Mesenchymal stem cell (in vitro differentiated cells and primary cell): ENCODE measurements at regions not wholly inside any gene's neighbourhood (a gene's known extent, or its start where the extent isn't known, plus 50 kb on each side); places are given as distances from the start of the nearest gene placed in this dataset.

Experiments used
- DNase-seq: peaks from one replicate; pipeline ENCODE4 v3.0.0-alpha.2; 2013
- H2AFZ ChIP-seq: one replicate; pipeline ENCODE4 v1.6.1; 2013; ENCODE audit warnings: low read depth, mild to moderate bottlenecking, control low read depth, inconsistent platforms, low read length, moderate library complexity
- H2AK5ac ChIP-seq: 2 replicates; pipeline ENCODE4 v1.6.1; 2013; ENCODE audit warnings: low read length, moderate library complexity, mild to moderate bottlenecking, inconsistent platforms; ENCODE audit not compliant: severe bottlenecking
- H2BK120ac ChIP-seq: one replicate; pipeline ENCODE4 v1.6.1; 2013; ENCODE audit warnings: low read depth, mild to moderate bottlenecking, inconsistent platforms, low read length, moderate library complexity
- H2BK12ac ChIP-seq, 2 experiments: one replicate each; pipeline ENCODE4 v1.6.1; 2013; ENCODE audit warnings: inconsistent platforms in 2 of 2, low read length in 2 of 2, mild to moderate bottlenecking in 2 of 2, moderate library complexity in 2 of 2, control low read depth in 1 of 2
- H2BK15ac ChIP-seq: one replicate; pipeline ENCODE4 v1.6.1; 2013; ENCODE audit warnings: mild to moderate bottlenecking, low read depth, inconsistent platforms; ENCODE audit not compliant: poor library complexity, severe bottlenecking
- H2BK5ac ChIP-seq: 2 replicates; pipeline ENCODE4 v1.6.1; 2013; ENCODE audit warnings: low read depth, mild to moderate bottlenecking, low read length, control low read depth, inconsistent platforms; ENCODE audit not compliant: poor library complexity, severe bottlenecking
- H3K14ac ChIP-seq, 2 experiments: one replicate each; pipeline ENCODE4 v1.6.1; 2013; ENCODE audit warnings: inconsistent platforms in 2 of 2, low read length in 2 of 2, control low read depth in 1 of 2, mild to moderate bottlenecking in 1 of 2, moderate library complexity in 1 of 2
- H3K18ac ChIP-seq, 2 experiments: one replicate each; pipeline ENCODE4 v1.6.1; 2013; ENCODE audit warnings: inconsistent platforms in 2 of 2, low read length in 2 of 2, control low read depth in 1 of 2, low read depth in 1 of 2, mild to moderate bottlenecking in 1 of 2
- H3K23ac ChIP-seq, 2 experiments: one replicate each; pipeline ENCODE4 v1.6.1; 2013; ENCODE audit warnings: inconsistent platforms in 2 of 2, low read length in 2 of 2, mild to moderate bottlenecking in 2 of 2, moderate library complexity in 2 of 2, control low read depth in 1 of 2
- H3K27ac ChIP-seq: 2 replicates; pipeline ENCODE4 v1.5.1; 2013; ENCODE audit warnings: mild to moderate bottlenecking, moderate library complexity, low read length, control low read depth, inconsistent platforms; ENCODE audit not compliant: poor library complexity, severe bottlenecking
- H3K27me3 ChIP-seq, 2 experiments: 2 replicates each; pipeline versions ENCODE4 v1.6.1 to v1.7.0; 2013; ENCODE audit warnings: low read length in 2 of 2, mild to moderate bottlenecking in 2 of 2, moderate library complexity in 2 of 2, control low read depth in 1 of 2, inconsistent platforms in 1 of 2; ENCODE audit not compliant: control insufficient read depth in 1 of 2, insufficient read depth in 1 of 2
- H3K36me3 ChIP-seq, 2 experiments: 2 replicates each; pipeline versions ENCODE4 v1.6.1 to v1.7.0; 2013; ENCODE audit warnings: low read length in 2 of 2, control low read depth in 1 of 2, inconsistent platforms in 1 of 2, low read depth in 1 of 2, mild to moderate bottlenecking in 1 of 2; ENCODE audit not compliant: insufficient read depth in 2 of 2, control insufficient read depth in 1 of 2
- H3K4ac ChIP-seq, 2 experiments: one replicate each; pipeline ENCODE4 v1.6.1; 2013; ENCODE audit warnings: inconsistent platforms in 2 of 2, low read length in 2 of 2, mild to moderate bottlenecking in 2 of 2, moderate library complexity in 2 of 2, control low read depth in 1 of 2, low read depth in 1 of 2
- H3K4me1 ChIP-seq: 2 replicates; pipeline ENCODE4 v1.6.1; 2013; ENCODE audit warnings: low read depth, low read length, control low read depth; ENCODE audit not compliant: control insufficient read depth, insufficient read depth
- H3K4me2 ChIP-seq: 2 replicates; pipeline ENCODE4 v1.6.1; 2013; ENCODE audit warnings: low read length, mild to moderate bottlenecking, inconsistent platforms; ENCODE audit not compliant: poor library complexity, severe bottlenecking
- H3K4me3 ChIP-seq, 2 experiments: 2 replicates each; pipeline versions ENCODE4 v1.5.1 to v1.7.0; 2013; ENCODE audit warnings: low read length in 2 of 2, mild to moderate bottlenecking in 2 of 2, control low read depth in 1 of 2, low read depth in 1 of 2; ENCODE audit not compliant: insufficient read depth in 1 of 2
- H3K79me1 ChIP-seq: replicated peaks from 2 replicates; pipeline ENCODE4 v1.6.1; 2013; ENCODE audit warnings: mild to moderate bottlenecking, control low read depth, low read length, inconsistent platforms; ENCODE audit not compliant: poor library complexity, severe bottlenecking
- H3K9ac ChIP-seq: 2 replicates; pipeline ENCODE4 v1.7.0; 2013; ENCODE audit warnings: mild to moderate bottlenecking, low read length, moderate library complexity
- H3K9me3 ChIP-seq: 2 replicates; pipeline ENCODE4 v1.7.0; 2013; ENCODE audit warnings: mild to moderate bottlenecking, low read length; ENCODE audit not compliant: control insufficient read depth
- H4K8ac ChIP-seq: one replicate; pipeline ENCODE4 v1.6.1; 2013; ENCODE audit warnings: inconsistent platforms, mild to moderate bottlenecking, low read length, moderate library complexity
- H4K91ac ChIP-seq: one replicate; pipeline ENCODE4 v1.6.1; 2013; ENCODE audit warnings: mild to moderate bottlenecking, low read length, inconsistent platforms
- WGBS: methylation state at CpG from one replicate; pipeline ENCODE4 v1.1.7; 2013; ENCODE audit warnings: mixed read lengths; 5-methylcytosine and 5-hydroxymethylcytosine counted together

- Histone ChIP-seq H2BK120ac (peak overlapping the region; percentile 95), H3K36me3 (peaks cover 0 to 9% of the 10 kb centered on the region in 2 experiments), H3K79me1 (peaks cover 16% of the 10 kb centered on the region), H2AFZ (no peak overlapping the region), H3K14ac (peak overlapping the region in 1 of 2 experiments; percentile 93), H3K9ac (peak overlapping the region; percentile 79), H3K4me2 (peak overlapping the region; percentile 53), H4K8ac (peak overlapping the region; percentile 62), H3K4me3 (peak overlapping the region in 1 of 2 experiments; percentile 68), H3K27me3 (no peaks in the 10 kb centered on the region), H2AK5ac (peak overlapping the region; percentile 97), H3K9me3 (no peaks in the 10 kb centered on the region), H3K23ac (no peak overlapping the region), H4K91ac (peak overlapping the region; percentile 73), H2BK5ac (peak overlapping the region; percentile 90), H2BK12ac (peak overlapping the region; percentile 15 to 99), H3K18ac (peak overlapping the region; percentile 77 to 93), H3K4ac (peak overlapping the region; percentile 49 to 98), H3K27ac (peak overlapping the region; percentile 99), H3K4me1 (peaks cover 52% of the 10 kb centered on the region), H2BK15ac (peak overlapping the region; percentile 62)
- peak; percentile 98 for DNase-seq
- under 1% methylated on average over 24 of the region's 24 CpGs for WGBS
These were observed 66.7 kb downstream of the IRF2BPL start for GRCh38 chr14:76961631-76962302.

- no peak overlapping the region for H3K4me3 ChIP-seq
These were observed 69.4 kb downstream of the IRF2BPL start for GRCh38 chr14:76958980-76959710.

GRCh38 chr14:76958020-76958979 lies 70.2 kb downstream of the IRF2BPL start:
- 83% methylated on average over 11 of the region's 11 CpGs for WGBS
- DNase-seq = peak; percentile 29
- no peaks in the 10 kb centered on the region for H3K9me3 ChIP-seq
- peak overlapping the region; percentile 96 for H2AK5ac ChIP-seq
- H2BK5ac ChIP-seq = peak overlapping the region; percentile 85
- H3K4me3 ChIP-seq = no peak overlapping the region
- peak overlapping the region; percentile 69 to 93 for H3K4ac ChIP-seq
- H2AFZ ChIP-seq = no peak overlapping the region
- H2BK12ac ChIP-seq = peak overlapping the region; percentile 94 to 98
- H3K4me1 ChIP-seq = peaks cover 63% of the 10 kb centered on the region
- H3K14ac ChIP-seq = peak overlapping the region in 1 of 2 experiments; percentile 97
- H2BK120ac ChIP-seq = peak overlapping the region; percentile 37
- H2BK15ac ChIP-seq = peak overlapping the region; percentile 99
- H3K27me3 ChIP-seq = no peaks in the 10 kb centered on the region
- H3K18ac ChIP-seq = peak overlapping the region; percentile 58 to 99
- H3K4me2 ChIP-seq = no peak overlapping the region
- H3K79me1 ChIP-seq = peaks cover 5% of the 10 kb centered on the region
- H4K91ac ChIP-seq = peak overlapping the region; percentile 97
- no peaks in the 10 kb centered on the region for H3K36me3 ChIP-seq
- peak overlapping the region; percentile 90 for H4K8ac ChIP-seq
- peak overlapping the region; percentile 99 for H3K27ac ChIP-seq
- H3K23ac ChIP-seq = peak overlapping the region in 1 of 2 experiments; percentile 90
- no peak overlapping the region for H3K9ac ChIP-seq

More at GRCh38 chr14:76958980-76959710, 69.4 kb downstream of the IRF2BPL start:
- peaks cover 60% of the 10 kb centered on the region for H3K4me1 ChIP-seq
- WGBS = 26% methylated on average over 8 of the region's 8 CpGs
- H3K27me3 ChIP-seq = no peaks in the 10 kb centered on the region
- H4K8ac ChIP-seq = peak overlapping the region; percentile 90
- H4K91ac ChIP-seq = peak overlapping the region; percentile 97
- peak overlapping the region; percentile 3 for H3K4me2 ChIP-seq
- H3K9ac ChIP-seq = no peak overlapping the region
- peak overlapping the region; percentile 94 to 98 for H2BK12ac ChIP-seq
- peaks cover 0 to 2% of the 10 kb centered on the region in 2 experiments for H3K36me3 ChIP-seq
- peak overlapping the region; percentile 69 to 93 for H3K4ac ChIP-seq
- H3K18ac ChIP-seq = peak overlapping the region; percentile 58 to 99
- H2BK120ac ChIP-seq = peak overlapping the region; percentile 56
- DNase-seq = peak; percentile 94
- H3K79me1 ChIP-seq = peaks cover 8% of the 10 kb centered on the region
- H2BK5ac ChIP-seq = peak overlapping the region; percentile 85
- no peak overlapping the region for H2BK15ac ChIP-seq
- H2AK5ac ChIP-seq = peak overlapping the region; percentile 96
- peak overlapping the region in 1 of 2 experiments; percentile 97 for H3K14ac ChIP-seq
- no peaks in the 10 kb centered on the region for H3K9me3 ChIP-seq
- H2AFZ ChIP-seq = no peak overlapping the region
- H3K23ac ChIP-seq = peak overlapping the region in 1 of 2 experiments; percentile 89
- H3K27ac ChIP-seq = peak overlapping the region; percentile 99
